Naive thymus-derived CD8-positive, alpha-beta T cell (primary cell): ENCODE measurements at regions not wholly inside any gene's neighbourhood (a gene's known extent, or its start where the extent isn't known, plus 50 kb on each side); places are given as distances from the start of the nearest gene placed in this dataset.
A peak's percentile ranks its signal among the peaks of the same experiment; 100 is the strongest.

Source experiments
- ATAC-seq, 2 donors: fragments of 150-1000 bp; cut with Tn5 transposase in 1 of 2; sonication (Bioruptor Pico), chemical (Tn5 transposase) in 1 of 2; 1 replicate in 1 of 2; 2 replicates in 1 of 2; pipeline ENCODE4 v1.10.0; 2021; ENCODE audit warnings: mild to moderate bottlenecking in 2 of 2, moderate library complexity in 2 of 2
- POLR2A ChIA-PET: fragments of 350-600 bp; sonication (Branson Sonifier 250); formaldehyde crosslinking; loops from one replicate; lab custom pipeline; 2021; ENCODE audit warnings: antibody characterized with exemption; lab: Charles Lee
- DNase-seq, 10 donors: peaks; one replicate each; pipeline versions ENCODE4 v3.0.0 to v3.0.0-alpha.2; 2020 to 2022
- H3K27ac Mint-ChIP-seq, 10 donors: one replicate each; pipeline ENCODE4 v1.8.0; 2020 to 2022; ENCODE audit warnings: mild to moderate bottlenecking in 10 of 10, mixed read lengths in 10 of 10, moderate library complexity in 4 of 10, inconsistent platforms in 1 of 10
- H3K27me3 Mint-ChIP-seq, 5 donors: one replicate each; pipeline ENCODE4 v1.8.0; 2021 to 2022; ENCODE audit warnings: mixed read lengths in 5 of 5
- H3K36me3 Mint-ChIP-seq, 3 donors: one replicate each; pipeline ENCODE4 v1.8.0; 2020 to 2022; ENCODE audit warnings: mixed read lengths in 3 of 3, mild to moderate bottlenecking in 2 of 3, inconsistent platforms in 1 of 3
- H3K4me1 Mint-ChIP-seq, 4 donors: one replicate each; pipeline ENCODE4 v1.8.0; 2021 to 2022; ENCODE audit warnings: mixed read lengths in 4 of 4
- H3K4me3 Mint-ChIP-seq, 10 donors: one replicate each; pipeline ENCODE4 v1.8.0; 2020 to 2022; ENCODE audit warnings: mild to moderate bottlenecking in 10 of 10, mixed read lengths in 10 of 10, moderate library complexity in 6 of 10, inconsistent platforms in 1 of 10
- H3K9me3 Mint-ChIP-seq, 9 donors: one replicate each; pipeline ENCODE4 v1.8.0; 2020 to 2022; ENCODE audit warnings: mixed read lengths in 9 of 9, mild to moderate bottlenecking in 3 of 9, inconsistent platforms in 1 of 9, moderate library complexity in 1 of 9

GRCh38 chr5:136924490-136924889 lies 559.1 kb upstream of the TRPC7 start:
- no peak overlapping the region for H3K27ac Mint-ChIP-seq
- H3K27me3 Mint-ChIP-seq: no peaks in the 10 kb centered on the region
- POLR2A ChIA-PET: no interaction called here
- H3K9me3 Mint-ChIP-seq: peaks cover 0 to 21% (median 6%) of the 10 kb centered on the region in 9 donors
- H3K36me3 Mint-ChIP-seq: no peaks in the 10 kb centered on the region
- H3K4me1 Mint-ChIP-seq: no peaks in the 10 kb centered on the region
- no peak for ATAC-seq
- no peak overlapping the region for H3K4me3 Mint-ChIP-seq
- no peak for DNase-seq

GRCh38 chr5:136910625-136911024 lies 545.3 kb upstream of the TRPC7 start:
- Mint-ChIP-seq H3K9me3 (peaks cover 2 to 25% (median 5%) of the 10 kb centered on the region in 9 donors), H3K27me3 (no peaks in the 10 kb centered on the region), H3K27ac (no peak overlapping the region), H3K36me3 (no peaks in the 10 kb centered on the region), H3K4me3 (no peak overlapping the region), H3K4me1 (no peaks in the 10 kb centered on the region)
- POLR2A ChIA-PET: no interaction called here
- ATAC-seq: no peak
- DNase-seq: no peak

- DNase-seq: no peak
- no peak for ATAC-seq
- Mint-ChIP-seq H3K4me3 (no peak overlapping the region), H3K27me3 (peaks cover 0 to 3% (median 0%) of the 10 kb centered on the region in 5 donors), H3K4me1 (no peaks in the 10 kb centered on the region), H3K36me3 (no peaks in the 10 kb centered on the region), H3K9me3 (peaks cover 2 to 29% (median 7%) of the 10 kb centered on the region in 9 donors), H3K27ac (no peak overlapping the region)
- POLR2A ChIA-PET: no interaction called here
Observed at GRCh38 chr5:136909906-136910305, 544.6 kb upstream of the TRPC7 start.

GRCh38 chr5:136907371-136907770 lies 542.0 kb upstream of the TRPC7 start:
- Mint-ChIP-seq H3K4me3 (no peak overlapping the region), H3K36me3 (no peaks in the 10 kb centered on the region), H3K27ac (no peak overlapping the region), H3K9me3 (peaks cover 2 to 35% (median 4%) of the 10 kb centered on the region in 9 donors), H3K4me1 (no peaks in the 10 kb centered on the region), H3K27me3 (peaks cover 0 to 4% (median 0%) of the 10 kb centered on the region in 5 donors)
- POLR2A ChIA-PET: no interaction called here
- ATAC-seq: no peak
- DNase-seq: no peak

GRCh38 chr5:136906545-136906944 lies 541.2 kb upstream of the TRPC7 start:
- H3K27me3 Mint-ChIP-seq: peaks cover 0 to 4% (median 0%) of the 10 kb centered on the region in 5 donors
- H3K9me3 Mint-ChIP-seq: peaks cover 2 to 44% (median 4%) of the 10 kb centered on the region in 9 donors
- no peak for DNase-seq
- H3K4me3 Mint-ChIP-seq: no peak overlapping the region
- POLR2A ChIA-PET: no interaction called here
- no peaks in the 10 kb centered on the region for H3K4me1 Mint-ChIP-seq
- no peak overlapping the region for H3K27ac Mint-ChIP-seq
- no peak for ATAC-seq
- no peaks in the 10 kb centered on the region for H3K36me3 Mint-ChIP-seq

- no peak for ATAC-seq
- peaks cover 0 to 4% (median 0%) of the 10 kb centered on the region in 5 donors for H3K27me3 Mint-ChIP-seq
- H3K4me3 Mint-ChIP-seq: no peak overlapping the region
- H3K9me3 Mint-ChIP-seq: peaks cover 2 to 53% (median 9%) of the 10 kb centered on the region in 9 donors
- no peaks in the 10 kb centered on the region for H3K36me3 Mint-ChIP-seq
- POLR2A ChIA-PET: no interaction called here
- H3K27ac Mint-ChIP-seq: no peak overlapping the region
- DNase-seq: no peak
- no peaks in the 10 kb centered on the region for H3K4me1 Mint-ChIP-seq
Observed at GRCh38 chr5:136905571-136905970, 540.2 kb upstream of the TRPC7 start.

GRCh38 chr5:136894070-136894469 lies 528.7 kb upstream of the TRPC7 start:
- POLR2A ChIA-PET: no interaction called here
- DNase-seq (no peak), ATAC-seq (no peak)
- peaks cover 0 to 30% (median 4%) of the 10 kb centered on the region in 9 donors for H3K9me3 Mint-ChIP-seq
- no peaks in the 10 kb centered on the region for H3K4me1 Mint-ChIP-seq
- no peaks in the 10 kb centered on the region for H3K36me3 Mint-ChIP-seq
- no peak overlapping the region for H3K27ac Mint-ChIP-seq
- no peak overlapping the region for H3K4me3 Mint-ChIP-seq
- peaks cover 0 to 3% (median 0%) of the 10 kb centered on the region in 5 donors for H3K27me3 Mint-ChIP-seq

- no peak overlapping the region for H3K4me3 Mint-ChIP-seq
- H3K27ac Mint-ChIP-seq: no peak overlapping the region
- POLR2A ChIA-PET: no interaction called here
- H3K9me3 Mint-ChIP-seq: peaks cover 0 to 21% (median 3%) of the 10 kb centered on the region in 9 donors
- peaks cover 0 to 3% (median 0%) of the 10 kb centered on the region in 5 donors for H3K27me3 Mint-ChIP-seq
- H3K36me3 Mint-ChIP-seq: no peaks in the 10 kb centered on the region
- no peaks in the 10 kb centered on the region for H3K4me1 Mint-ChIP-seq
- DNase-seq (no peak), ATAC-seq (no peak)
Observed at GRCh38 chr5:136892000-136892399, 526.7 kb upstream of the TRPC7 start.

- peaks cover 0 to 3% (median 0%) of the 10 kb centered on the region in 5 donors for H3K27me3 Mint-ChIP-seq
- H3K9me3 Mint-ChIP-seq: peaks cover 0 to 21% (median 3%) of the 10 kb centered on the region in 9 donors
- no peaks in the 10 kb centered on the region for H3K4me1 Mint-ChIP-seq
- ATAC-seq: no peak
- no peak overlapping the region for H3K4me3 Mint-ChIP-seq
- H3K27ac Mint-ChIP-seq: no peak overlapping the region
- POLR2A ChIA-PET: no interaction called here
- no peak for DNase-seq
- H3K36me3 Mint-ChIP-seq: no peaks in the 10 kb centered on the region
Observed at GRCh38 chr5:136891175-136891972, 526.0 kb upstream of the TRPC7 start.

GRCh38 chr5:136890431-136891148 lies 525.2 kb upstream of the TRPC7 start:
- ATAC-seq: no peak
- Mint-ChIP-seq H3K36me3 (no peaks in the 10 kb centered on the region), H3K4me3 (no peak overlapping the region), H3K27ac (peak overlapping the region in 1 of 10 donors; percentile 2), H3K4me1 (no peaks in the 10 kb centered on the region), H3K27me3 (peaks cover 0 to 3% (median 0%) of the 10 kb centered on the region in 5 donors), H3K9me3 (peaks cover 0 to 21% (median 3%) of the 10 kb centered on the region in 9 donors)
- POLR2A ChIA-PET: no interaction called here
- DNase-seq: no peak

- Mint-ChIP-seq H3K9me3 (peaks cover 0 to 19% (median 10%) of the 10 kb centered on the region in 9 donors), H3K4me3 (no peak overlapping the region), H3K27me3 (peaks cover 0 to 4% (median 0%) of the 10 kb centered on the region in 5 donors), H3K4me1 (peaks cover 0 to 1% (median 0%) of the 10 kb centered on the region in 4 donors), H3K36me3 (no peaks in the 10 kb centered on the region), H3K27ac (no peak overlapping the region)
- POLR2A ChIA-PET: no interaction called here
- no peak for ATAC-seq
- DNase-seq: no peak
Observed at GRCh38 chr5:136886608-136887007, 521.3 kb upstream of the TRPC7 start.

GRCh38 chr5:136864960-136865359 lies 499.6 kb upstream of the TRPC7 start:
- peaks cover 0 to 6% (median under 1%) of the 10 kb centered on the region in 9 donors for H3K9me3 Mint-ChIP-seq
- H3K4me3 Mint-ChIP-seq: no peak overlapping the region
- ATAC-seq (no peak), DNase-seq (no peak)
- H3K4me1 Mint-ChIP-seq: no peaks in the 10 kb centered on the region
- no peaks in the 10 kb centered on the region for H3K36me3 Mint-ChIP-seq
- H3K27ac Mint-ChIP-seq: no peak overlapping the region
- peaks cover 0 to 4% (median 0%) of the 10 kb centered on the region in 5 donors for H3K27me3 Mint-ChIP-seq
- POLR2A ChIA-PET: no interaction called here

GRCh38 chr5:136856648-136857047 lies 491.3 kb upstream of the TRPC7 start:
- ATAC-seq (no peak), DNase-seq (no peak)
- POLR2A ChIA-PET: no interaction called here
- Mint-ChIP-seq H3K4me3 (no peak overlapping the region), H3K27ac (no peak overlapping the region), H3K27me3 (no peaks in the 10 kb centered on the region), H3K36me3 (no peaks in the 10 kb centered on the region), H3K4me1 (no peaks in the 10 kb centered on the region), H3K9me3 (peaks cover 2 to 22% (median 11%) of the 10 kb centered on the region in 9 donors)
